ENCODE measurements at regions not wholly inside any gene's neighbourhood (a gene's known extent, or its start where the extent isn't known, plus 50 kb on each side); places are given as distances from the start of the nearest gene placed in this dataset.

DNA sequence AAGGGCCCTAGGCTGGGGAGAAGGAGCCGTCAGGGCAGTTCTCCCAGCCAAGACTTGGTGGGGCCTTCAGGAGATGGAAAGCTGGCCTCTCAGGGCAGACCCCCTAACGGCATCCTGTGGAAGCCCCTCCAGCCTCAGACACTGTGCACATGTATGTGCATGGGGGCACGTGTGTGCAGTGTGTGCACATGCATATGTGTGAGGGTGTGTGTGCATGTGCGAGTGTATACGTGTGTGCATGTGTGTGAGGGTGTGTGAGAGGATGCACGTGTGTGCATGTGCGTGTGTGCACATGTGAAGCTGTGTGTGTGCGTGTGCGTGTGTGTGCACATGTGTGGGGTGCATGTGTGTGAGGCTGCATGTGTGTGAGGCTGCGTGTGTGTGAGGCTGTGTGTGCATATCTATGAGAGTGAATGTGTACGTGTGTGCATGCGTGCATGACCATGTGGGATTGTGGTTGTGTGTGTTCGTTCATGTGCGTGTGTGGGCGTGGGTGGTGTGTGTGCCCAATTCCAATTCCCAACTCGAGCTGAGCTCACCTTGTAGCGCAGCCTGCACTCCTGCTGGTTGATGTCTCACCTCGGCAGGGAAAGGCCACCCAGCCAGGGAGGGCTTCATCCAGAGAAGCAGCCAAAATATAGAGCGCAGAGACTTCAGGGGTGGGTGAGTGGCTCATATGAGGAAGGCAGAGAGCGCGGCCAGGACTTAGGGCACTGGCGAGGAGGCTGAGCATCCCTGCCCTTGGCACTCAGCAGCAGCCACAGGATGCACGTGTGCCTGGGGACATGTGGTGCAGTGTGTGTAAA, 142.7 kb upstream of the PPP1R26 start:
- H3K4ac ChIP-seq (ENCODE audit: low read depth, low read length) = no peak overlapping the region
- H4K8ac ChIP-seq (ENCODE audit: low read depth in 2 of 2, low read length in 2 of 2) = no peak overlapping the region
- H3K9me1 ChIP-seq (ENCODE audit: insufficient read depth, low read length) = no peaks in the 10 kb centered on the region
- no peak overlapping the region for H3K14ac ChIP-seq (replicated peaks; ENCODE audit: low read depth, low read length)
- H4K20me1 ChIP-seq (ENCODE audit: insufficient read depth, low read length) = no peaks in the 10 kb centered on the region
- WGBS, 2 experiments (ENCODE audit: extremely low coverage in 2 of 2, insufficient read length in 1 of 2) = 84% methylated on average over 14 of the region's 23 CpGs; no CpG with 5 or more reads in 1 of the 2 experiments
- H3K27me3 ChIP-seq (ENCODE audit: control insufficient read depth, insufficient read depth, low read length) = no peaks in the 10 kb centered on the region; the same call in 1 of the 2 replicates
- in situ Hi-C loops (cut with MboI; ENCODE audit: low sequenced_read_pairs) (no loop called here), dilution Hi-C loops (cut with HindIII; ENCODE audit: low sequenced_read_pairs, unreplicated experiment) (no loop called here), intact Hi-C loops (cut with micrococcal nuclease) (no loop called here)
- DNase-seq (no peak), ATAC-seq (ENCODE audit: low read depth) (no peak)
- H3K56ac ChIP-seq (ENCODE audit: extremely low read depth, insufficient read depth, low read length) = no peak overlapping the region
- H2AK9ac ChIP-seq (replicated peaks; ENCODE audit: low read depth, low read length, poor library complexity) = no peak overlapping the region
- ChIA-PET POLR2A (ENCODE audit: unreplicated experiment) (no interaction called here), CTCF (no interaction called here)
- H3K27ac ChIP-seq (ENCODE audit: insufficient read depth, low read length) = no peak overlapping the region
- no peak overlapping the region for H2BK15ac ChIP-seq (ENCODE audit: low read depth, low read length)
- no peak overlapping the region for H4K5ac ChIP-seq (ENCODE audit: low read depth, low read length)
- no peak overlapping the region for H2BK5ac ChIP-seq (ENCODE audit: low read depth, low read length, poor library complexity, severe bottlenecking)
- no peak overlapping the region for H3K23ac ChIP-seq (ENCODE audit: low read depth, low read length)
- no peaks in the 10 kb centered on the region for H3K36me3 ChIP-seq (ENCODE audit: control insufficient read depth, insufficient read depth, low read length)
- no peak overlapping the region for H2AK5ac ChIP-seq (ENCODE audit: low read depth, low read length)
- no peak overlapping the region for H2BK20ac ChIP-seq (ENCODE audit: low read depth, low read length)
- no peak overlapping the region for H3K9ac ChIP-seq (ENCODE audit: low read depth, low read length)
- H3K9me3 ChIP-seq (ENCODE audit: control insufficient read depth, insufficient read depth, low read length) = peaks cover 19% of the 10 kb centered on the region
- H4K91ac ChIP-seq (ENCODE audit: insufficient read depth, low read depth, low read length) = no peak overlapping the region
- no TSS peak for BruUV-seq (replicated peaks)
- no peak overlapping the region for H3K4me3 ChIP-seq (ENCODE audit: insufficient read depth, low read depth, low read length)
- H3K4me1 ChIP-seq (ENCODE audit: control insufficient read depth, insufficient read depth, low read length) = no peaks in the 10 kb centered on the region
- no peak overlapping the region for H2BK120ac ChIP-seq (ENCODE audit: low read depth, low read length)
- no peak overlapping the region for H3K4me2 ChIP-seq (ENCODE audit: low read depth, low read length)
- TF ChIP-seq MAFK (IDR thresholded peaks at IDR 0.05; ENCODE audit: low read depth, low read length) (no peak), MAZ (IDR thresholded peaks at IDR 0.05; ENCODE audit: borderline replicate concordance, low read depth, low read length) (no peak), BHLHE40 (IDR thresholded peaks at IDR 0.05; ENCODE audit: low read depth, low read length) (no peak)
- no peaks in the 10 kb centered on the region for H3K79me1 ChIP-seq (ENCODE audit: low read depth in 1 of 2, low read length in 2 of 2)
- H3K18ac ChIP-seq (ENCODE audit: low read depth, low read length) = no peak overlapping the region
- peak overlapping the region; percentile 43 for H2AFZ ChIP-seq (replicated peaks; ENCODE audit: low read length, poor library complexity)

Measured in IMR-90 (cell line).